Tibial nerve (tissue), 4 donors: ENCODE measurements at regions not wholly inside any gene's neighbourhood (a gene's known extent, or its start where the extent isn't known, plus 50 kb on each side); places are given as distances from the start of the nearest gene placed in this dataset.
"Not testable (repeated sequence)": the region's sequence is repeated elsewhere in the genome, so short reads cannot be mapped to it uniquely, and the experiment has no call there.

ENCODE experiments used
- DNase-seq, 2 donors: peaks; one replicate each; pipeline ENCODE4 v3.0.0-alpha.2; 2019; ENCODE audit warnings: low spot score in 2 of 2
- H3K27ac ChIP-seq, 4 donors: fragments of 200-600 bp; sonication (generic) in 3 of 4; one replicate each; pipeline ENCODE4 v1.5.1; 2017 to 2019; ENCODE audit warnings: mild to moderate bottlenecking in 1 of 4
- H3K27me3 ChIP-seq, 2 donors: fragments of 200-600 bp; sonication (generic) in 1 of 2; one replicate each; pipeline versions ENCODE4 v1.5.1 to v1.6.0; 2017 to 2019
- H3K36me3 ChIP-seq, 3 donors: fragments of 200-600 bp; sonication (generic); one replicate each; pipeline ENCODE4 v1.5.1; 2018 to 2019
- H3K4me1 ChIP-seq, 4 donors: fragments of 200-600 bp; sonication (generic) in 3 of 4; one replicate each; pipeline ENCODE4 v1.5.1; 2017 to 2019
- H3K4me3 ChIP-seq, 4 donors: fragments of 200-600 bp; sonication (generic) in 3 of 4; one replicate each; pipeline ENCODE4 v1.5.1; 2017 to 2019; ENCODE audit warnings: mild to moderate bottlenecking in 1 of 4, moderate library complexity in 1 of 4
- H3K9me3 ChIP-seq, 4 donors: fragments of 200-600 bp; sonication (generic) in 3 of 4; one replicate each; pipeline ENCODE4 v1.5.1; 2017 to 2019
- CTCF ChIP-seq, 5 experiments: fragments of 200-600 bp in 3 of 5; fragments of 450-650 bp in 2 of 5; sonication (generic) in 3 of 5; IDR thresholded peaks; one replicate each; pipeline ENCODE4 v1.5.1; 2016 to 2019; ENCODE audit warnings: antibody characterized with exemption in 5 of 5, mild to moderate bottlenecking in 3 of 5, moderate library complexity in 2 of 5
- EP300 ChIP-seq, 2 donors: sonication (generic); formaldehyde crosslinking; IDR thresholded peaks; one replicate each; pipeline ENCODE4 v1.6.1; 2017; ENCODE audit warnings: antibody characterized with exemption in 2 of 2, mild to moderate bottlenecking in 1 of 2
- POLR2A ChIP-seq, 2 donors: fragments of 450-650 bp; IDR thresholded peaks; one replicate each; pipeline ENCODE4 v1.6.1; 2017; ENCODE audit warnings: antibody characterized with exemption in 2 of 2, mild to moderate bottlenecking in 2 of 2, moderate library complexity in 2 of 2
- whole genome bisulfite sequencing, 2 donors: methylation state at CpG; one replicate each; pipeline ENCODE4 v1.1.5; 2018; 5-methylcytosine and 5-hydroxymethylcytosine counted together

GRCh38 chr5:1723476-1723875, 76.2 kb downstream of the MRPL36 start:
- DNase-seq: no peak
- no peaks in the 10 kb centered on the region for H3K36me3 ChIP-seq
- no peak overlapping the region for H3K27ac ChIP-seq
- no peaks in the 10 kb centered on the region for H3K27me3 ChIP-seq
- H3K9me3 ChIP-seq: peaks cover 0 to 28% (median 3%) of the 10 kb centered on the region in 4 donors
- TF ChIP-seq CTCF (IDR thresholded peaks at IDR 0.05) (no peak), POLR2A (IDR thresholded peaks at IDR 0.05) (no peak), EP300 (IDR thresholded peaks at IDR 0.05) (no peak)
- H3K4me3 ChIP-seq: no peak overlapping the region
- 83 to 87% methylated on average over 7 of the region's 7 CpGs for WGBS, 2 donors
- no peaks in the 10 kb centered on the region for H3K4me1 ChIP-seq

- peaks cover 0 to 34% (median 3%) of the 10 kb centered on the region in 4 donors for H3K9me3 ChIP-seq
- H3K36me3 ChIP-seq: no peaks in the 10 kb centered on the region
- no peak overlapping the region for H3K4me3 ChIP-seq
- H3K27me3 ChIP-seq: no peaks in the 10 kb centered on the region
- H3K27ac ChIP-seq: no peak overlapping the region
- TF ChIP-seq CTCF (IDR thresholded peaks at IDR 0.05) (no peak), EP300 (IDR thresholded peaks at IDR 0.05) (no peak), POLR2A (IDR thresholded peaks at IDR 0.05) (no peak)
- H3K4me1 ChIP-seq: no peaks in the 10 kb centered on the region
- WGBS, 2 donors: 79 to 84% methylated on average over 13 of the region's 13 CpGs
- no peak for DNase-seq
Observed at GRCh38 chr5:1722877-1723276, 76.8 kb downstream of the MRPL36 start.

GRCh38 chr5:1720396-1721110, 79.1 kb downstream of the MRPL36 start:
- WGBS, 2 donors: 83 to 86% methylated on average over 21 of the region's 21 CpGs
- Histone ChIP-seq H3K27me3 (no peaks in the 10 kb centered on the region), H3K4me1 (no peaks in the 10 kb centered on the region), H3K9me3 (peaks cover 0 to 45% (median 3%) of the 10 kb centered on the region in 4 donors), H3K4me3 (no peak overlapping the region), H3K27ac (no peak overlapping the region), H3K36me3 (no peaks in the 10 kb centered on the region)
- no peak for DNase-seq
- TF ChIP-seq CTCF (IDR thresholded peaks at IDR 0.05) (no peak), EP300 (IDR thresholded peaks at IDR 0.05) (no peak), POLR2A (IDR thresholded peaks at IDR 0.05) (no peak)

- Histone ChIP-seq H3K4me1 (no peaks in the 10 kb centered on the region), H3K4me3 (no peak overlapping the region), H3K36me3 (no peaks in the 10 kb centered on the region), H3K9me3 (peaks cover 0 to 44% (median 3%) of the 10 kb centered on the region in 4 donors), H3K27me3 (no peaks in the 10 kb centered on the region), H3K27ac (no peak overlapping the region)
- WGBS, 2 donors: 64 to 91% methylated on average over 5 of the region's 5 CpGs
- DNase-seq: no peak
- no peak for TF ChIP-seq CTCF (IDR thresholded peaks at IDR 0.05)
Observed at GRCh38 chr5:1719860-1720259, 79.8 kb downstream of the MRPL36 start.

GRCh38 chr5:1718669-1719068, 81.0 kb downstream of the MRPL36 start:
- 60 to 79% methylated on average over 3 of the region's 3 CpGs for WGBS, 2 donors
- Histone ChIP-seq H3K27me3 (no peaks in the 10 kb centered on the region), H3K9me3 (peaks cover 0 to 42% (median 3%) of the 10 kb centered on the region in 4 donors), H3K4me1 (no peaks in the 10 kb centered on the region), H3K27ac (no peak overlapping the region), H3K36me3 (no peaks in the 10 kb centered on the region), H3K4me3 (no peak overlapping the region)
- DNase-seq: no peak
- TF ChIP-seq EP300 (IDR thresholded peaks at IDR 0.05): no peak
- no peak for TF ChIP-seq POLR2A (IDR thresholded peaks at IDR 0.05)
- TF ChIP-seq CTCF (IDR thresholded peaks at IDR 0.05): no peak

- not testable (repeated sequence) for H3K27ac ChIP-seq, H3K4me1 ChIP-seq, H3K27me3 ChIP-seq, H3K36me3 ChIP-seq, H3K4me3 ChIP-seq, DNase-seq, H3K9me3 ChIP-seq
- WGBS, 2 donors: 0 to 17% methylated on average over 1 to 6 of the region's 21 CpGs
Observed at GRCh38 chr5:1710091-1710490, 89.5 kb downstream of the MRPL36 start.
